C4-2B (cell line): ENCODE measurements at regions not wholly inside any gene's neighbourhood (a gene's known extent, or its start where the extent isn't known, plus 50 kb on each side); places are given as distances from the start of the nearest gene placed in this dataset.
A peak's percentile ranks its signal among the peaks of the same experiment; 100 is the strongest.

Experiments used
- H3K27ac ChIP-seq: fragments of 450-650 bp; 2 replicates; pipeline ENCODE4 v1.5.1; 2017
- ZFX ChIP-seq: fragments of 450-650 bp; IDR thresholded peaks from 2 replicates; pipeline ENCODE4 v1.6.1; 2017
- TF ChIP-seq, protein P1 (sequence below): fragments of 450-650 bp; conservative IDR thresholded peaks from 2 replicates; pipeline ENCODE4 v1.5.1; 2017; ENCODE audit warnings: mild to moderate bottlenecking

DNA sequence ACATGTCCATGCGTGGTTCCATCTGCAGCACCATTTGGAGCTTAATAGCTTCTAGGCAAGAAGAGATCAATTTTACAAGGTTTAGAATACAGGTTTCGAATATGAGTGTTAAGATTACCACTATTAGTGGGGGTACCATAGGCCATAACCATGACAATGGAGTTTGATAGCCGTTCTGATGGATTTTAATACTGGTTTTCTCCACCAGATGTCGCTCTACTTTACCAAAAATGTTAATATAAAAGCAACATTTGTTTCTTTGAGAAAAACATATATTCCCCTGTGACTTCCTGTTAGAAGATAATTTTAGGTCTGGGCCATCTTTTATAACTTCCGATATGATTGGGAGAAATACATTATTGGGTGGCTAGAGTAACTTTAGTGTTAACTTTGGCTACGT, 499.7 kb upstream of the POU3F4 start:
- no peak overlapping the region for H3K27ac ChIP-seq
- TF ChIP-seq, protein P1, sequence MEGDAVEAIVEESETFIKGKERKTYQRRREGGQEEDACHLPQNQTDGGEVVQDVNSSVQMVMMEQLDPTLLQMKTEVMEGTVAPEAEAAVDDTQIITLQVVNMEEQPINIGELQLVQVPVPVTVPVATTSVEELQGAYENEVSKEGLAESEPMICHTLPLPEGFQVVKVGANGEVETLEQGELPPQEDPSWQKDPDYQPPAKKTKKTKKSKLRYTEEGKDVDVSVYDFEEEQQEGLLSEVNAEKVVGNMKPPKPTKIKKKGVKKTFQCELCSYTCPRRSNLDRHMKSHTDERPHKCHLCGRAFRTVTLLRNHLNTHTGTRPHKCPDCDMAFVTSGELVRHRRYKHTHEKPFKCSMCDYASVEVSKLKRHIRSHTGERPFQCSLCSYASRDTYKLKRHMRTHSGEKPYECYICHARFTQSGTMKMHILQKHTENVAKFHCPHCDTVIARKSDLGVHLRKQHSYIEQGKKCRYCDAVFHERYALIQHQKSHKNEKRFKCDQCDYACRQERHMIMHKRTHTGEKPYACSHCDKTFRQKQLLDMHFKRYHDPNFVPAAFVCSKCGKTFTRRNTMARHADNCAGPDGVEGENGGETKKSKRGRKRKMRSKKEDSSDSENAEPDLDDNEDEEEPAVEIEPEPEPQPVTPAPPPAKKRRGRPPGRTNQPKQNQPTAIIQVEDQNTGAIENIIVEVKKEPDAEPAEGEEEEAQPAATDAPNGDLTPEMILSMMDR: peak; percentile 58
- no peak for TF ChIP-seq ZFX

DNA sequence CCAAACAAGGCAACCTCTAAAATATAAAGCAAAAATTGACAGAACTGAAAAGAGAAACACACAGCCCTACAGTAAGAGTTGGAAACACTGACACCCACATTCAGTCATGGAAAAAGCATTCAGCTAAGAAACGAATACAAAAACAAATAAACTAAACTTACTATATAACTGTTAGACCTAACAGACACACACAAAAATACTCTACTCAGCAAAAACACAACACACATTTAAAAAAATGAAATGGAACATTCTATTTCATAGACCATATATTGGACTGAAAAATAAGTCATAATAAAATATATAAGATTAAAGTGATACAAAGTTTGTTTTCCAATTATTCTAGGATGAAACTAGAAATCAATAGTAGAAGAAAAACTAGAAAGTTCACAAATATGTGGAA, 488.8 kb upstream of the POU3F4 start:
- TF ChIP-seq ZFX: no peak
- TF ChIP-seq, protein P1: no peak
- H3K27ac ChIP-seq: no peak overlapping the region

DNA sequence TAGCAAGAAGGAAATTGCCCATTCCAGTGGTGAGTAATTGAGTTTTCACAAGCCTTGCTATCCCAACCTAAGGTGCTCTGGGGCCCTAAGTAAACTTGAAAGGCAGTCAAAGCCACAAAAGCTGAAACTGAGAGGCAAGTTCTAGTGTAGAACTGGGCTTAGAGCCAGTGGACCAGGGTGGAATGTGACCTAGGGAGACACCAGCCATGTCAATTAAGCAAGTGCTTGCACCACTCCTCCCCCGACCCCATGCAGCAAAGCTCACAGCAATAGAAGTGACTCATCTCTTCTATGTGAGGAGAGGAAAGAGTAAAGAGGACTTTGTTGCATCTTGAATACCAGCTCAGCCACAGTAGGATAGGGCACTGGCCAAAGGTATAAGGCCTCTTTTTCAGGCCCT, 486.1 kb upstream of the POU3F4 start:
- H3K27ac ChIP-seq: no peak overlapping the region
- TF ChIP-seq, protein P1: no peak
- no peak for TF ChIP-seq ZFX
